ENCODE measurements at regions not wholly inside any gene's neighbourhood (a gene's known extent, or its start where the extent isn't known, plus 50 kb on each side); places are given as distances from the start of the nearest gene placed in this dataset.

DNA sequence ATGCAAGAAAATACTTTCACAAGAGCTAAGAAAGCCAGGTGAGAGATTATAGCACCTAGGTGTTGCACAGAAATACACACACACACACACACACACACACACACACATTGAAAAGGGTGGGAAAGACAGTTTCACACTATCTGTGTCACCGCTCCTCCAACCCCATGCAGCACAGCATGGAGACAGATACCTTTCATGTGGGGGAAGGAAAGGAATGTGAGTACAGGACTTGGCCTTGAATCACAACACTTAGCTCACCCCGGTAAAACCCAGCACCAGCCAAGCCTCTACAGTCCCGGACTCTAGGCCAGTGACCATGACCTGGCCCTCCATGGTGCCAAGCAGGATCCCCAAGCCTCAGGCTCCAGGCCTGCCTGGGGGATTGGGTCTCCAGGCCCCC lies 462.0 kb upstream of the SPRY2 start:
- H3K36me3 ChIP-seq (ENCODE audit: control insufficient read depth in 2 of 2, insufficient read depth in 2 of 2, low read length in 2 of 2): no peaks in the 10 kb centered on the region
- no peaks in the 10 kb centered on the region for H3K4me1 ChIP-seq (ENCODE audit: control insufficient read depth in 2 of 2, insufficient read depth in 2 of 2, low read length in 2 of 2)
- no peaks in the 10 kb centered on the region for H3K9me3 ChIP-seq (ENCODE audit: control insufficient read depth in 2 of 2, low read length in 2 of 2)
- H3K4me3 ChIP-seq (ENCODE audit: low read length in 2 of 2): no peak overlapping the region
- H3K9ac ChIP-seq (ENCODE audit: low read depth in 1 of 2, low read length in 2 of 2): no peak overlapping the region
- no peaks in the 10 kb centered on the region for H3K27me3 ChIP-seq (ENCODE audit: control insufficient read depth in 2 of 2, insufficient read depth in 2 of 2, low read length in 2 of 2)
- H3K27ac ChIP-seq (ENCODE audit: low read depth in 2 of 2, low read length in 2 of 2): no peak overlapping the region

DNA sequence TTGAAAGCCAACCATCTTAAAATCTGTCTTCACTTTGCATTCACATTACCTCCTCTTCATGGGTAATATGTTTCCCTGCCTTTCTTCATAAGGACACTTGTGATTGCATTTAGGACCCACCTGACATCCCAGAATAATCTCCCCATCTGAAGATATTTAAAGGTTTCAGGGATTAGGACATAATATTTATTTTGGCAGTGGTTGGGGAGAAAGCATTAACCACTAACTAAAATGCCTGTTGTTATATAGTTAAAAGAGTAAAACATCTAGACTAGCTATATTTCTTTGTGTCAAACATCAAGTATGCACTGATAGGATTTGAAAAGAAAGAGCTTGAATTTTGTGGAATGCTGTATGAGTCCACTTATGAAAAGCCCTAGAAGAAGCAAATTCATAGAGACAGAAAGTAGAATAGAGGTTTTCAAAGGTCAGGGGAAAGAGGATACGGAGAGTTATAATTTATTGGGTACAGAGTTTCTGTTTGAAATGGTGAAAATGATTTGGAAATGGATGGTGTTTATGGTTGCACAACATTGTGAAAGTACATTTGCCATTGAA lies 457.7 kb upstream of the SPRY2 start:
- H3K9me3 ChIP-seq (ENCODE audit: control insufficient read depth in 2 of 2, low read length in 2 of 2): no peaks in the 10 kb centered on the region
- no peaks in the 10 kb centered on the region for H3K36me3 ChIP-seq (ENCODE audit: control insufficient read depth in 2 of 2, insufficient read depth in 2 of 2, low read length in 2 of 2)
- H3K27ac ChIP-seq (ENCODE audit: low read depth in 2 of 2, low read length in 2 of 2): no peak overlapping the region
- H3K27me3 ChIP-seq (ENCODE audit: control insufficient read depth in 2 of 2, insufficient read depth in 2 of 2, low read length in 2 of 2): no peaks in the 10 kb centered on the region
- no peak overlapping the region for H3K4me3 ChIP-seq (ENCODE audit: low read length in 2 of 2)
- no peak overlapping the region for H3K9ac ChIP-seq (ENCODE audit: low read depth in 1 of 2, low read length in 2 of 2)
- no peaks in the 10 kb centered on the region for H3K4me1 ChIP-seq (ENCODE audit: control insufficient read depth in 2 of 2, insufficient read depth in 2 of 2, low read length in 2 of 2)

GRCh38 chr13:80787604-80788003 lies 446.7 kb upstream of the SPRY2 start:
- no peaks in the 10 kb centered on the region for H3K4me1 ChIP-seq (ENCODE audit: control insufficient read depth in 2 of 2, insufficient read depth in 2 of 2, low read length in 2 of 2)
- H3K9ac ChIP-seq (ENCODE audit: low read depth in 1 of 2, low read length in 2 of 2): no peak overlapping the region
- H3K27me3 ChIP-seq (ENCODE audit: control insufficient read depth in 2 of 2, insufficient read depth in 2 of 2, low read length in 2 of 2): no peaks in the 10 kb centered on the region
- H3K9me3 ChIP-seq (ENCODE audit: control insufficient read depth in 2 of 2, low read length in 2 of 2): no peaks in the 10 kb centered on the region
- H3K4me3 ChIP-seq (ENCODE audit: low read length in 2 of 2): no peak overlapping the region
- no peaks in the 10 kb centered on the region for H3K36me3 ChIP-seq (ENCODE audit: control insufficient read depth in 2 of 2, insufficient read depth in 2 of 2, low read length in 2 of 2)
- no peak overlapping the region for H3K27ac ChIP-seq (ENCODE audit: low read depth in 2 of 2, low read length in 2 of 2)

DNA sequence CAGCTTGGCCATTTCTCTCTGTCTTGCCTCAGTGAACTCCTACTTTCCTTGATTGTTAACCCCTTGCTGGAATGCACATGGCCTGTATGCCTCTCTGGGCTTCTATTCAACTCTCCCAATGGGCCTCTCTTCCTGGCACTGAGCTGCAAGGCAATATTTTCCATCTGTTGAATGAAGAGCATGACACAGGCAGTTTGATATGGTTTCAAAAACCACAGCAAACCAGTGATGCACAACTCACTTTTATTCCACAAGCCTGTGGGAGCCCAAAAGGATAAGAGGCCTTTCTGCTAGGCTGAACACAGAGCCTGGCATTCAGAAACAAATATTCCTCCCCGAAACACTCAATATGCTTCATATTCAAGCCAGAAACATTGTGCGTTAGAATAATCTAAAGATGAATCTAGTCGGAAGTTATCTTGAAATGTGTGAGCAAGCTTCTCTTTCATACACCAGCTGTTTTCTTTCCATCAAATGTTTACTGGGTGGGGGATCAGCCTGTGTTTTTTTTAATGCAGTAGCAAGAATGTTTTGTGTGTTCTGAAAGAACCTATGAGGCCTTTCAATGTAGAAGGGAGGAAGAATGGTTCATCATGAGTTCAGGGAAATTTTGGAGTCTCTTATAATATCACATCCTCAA lies 443.1 kb upstream of the SPRY2 start:
- no peaks in the 10 kb centered on the region for H3K4me1 ChIP-seq (ENCODE audit: control insufficient read depth in 2 of 2, insufficient read depth in 2 of 2, low read length in 2 of 2)
- no peaks in the 10 kb centered on the region for H3K36me3 ChIP-seq (ENCODE audit: control insufficient read depth in 2 of 2, insufficient read depth in 2 of 2, low read length in 2 of 2)
- no peak overlapping the region for H3K27ac ChIP-seq (ENCODE audit: low read depth in 2 of 2, low read length in 2 of 2)
- no peak overlapping the region for H3K4me3 ChIP-seq (ENCODE audit: low read length in 2 of 2)
- no peaks in the 10 kb centered on the region for H3K9me3 ChIP-seq (ENCODE audit: control insufficient read depth in 2 of 2, low read length in 2 of 2)
- no peak overlapping the region for H3K9ac ChIP-seq (ENCODE audit: low read depth in 1 of 2, low read length in 2 of 2)
- no peaks in the 10 kb centered on the region for H3K27me3 ChIP-seq (ENCODE audit: control insufficient read depth in 2 of 2, insufficient read depth in 2 of 2, low read length in 2 of 2)

- no peak overlapping the region for H3K9ac ChIP-seq (ENCODE audit: low read depth in 1 of 2, low read length in 2 of 2)
- H3K4me1 ChIP-seq (ENCODE audit: control insufficient read depth in 2 of 2, insufficient read depth in 2 of 2, low read length in 2 of 2): no peaks in the 10 kb centered on the region
- H3K27me3 ChIP-seq (ENCODE audit: control insufficient read depth in 2 of 2, insufficient read depth in 2 of 2, low read length in 2 of 2): no peaks in the 10 kb centered on the region
- H3K4me3 ChIP-seq (ENCODE audit: low read length in 2 of 2): no peak overlapping the region
- H3K27ac ChIP-seq (ENCODE audit: low read depth in 2 of 2, low read length in 2 of 2): no peak overlapping the region
- H3K36me3 ChIP-seq (ENCODE audit: control insufficient read depth in 2 of 2, insufficient read depth in 2 of 2, low read length in 2 of 2): no peaks in the 10 kb centered on the region
- no peaks in the 10 kb centered on the region for H3K9me3 ChIP-seq (ENCODE audit: control insufficient read depth in 2 of 2, low read length in 2 of 2)
Observed at GRCh38 chr13:80782441-80782840, 441.5 kb upstream of the SPRY2 start.

DNA sequence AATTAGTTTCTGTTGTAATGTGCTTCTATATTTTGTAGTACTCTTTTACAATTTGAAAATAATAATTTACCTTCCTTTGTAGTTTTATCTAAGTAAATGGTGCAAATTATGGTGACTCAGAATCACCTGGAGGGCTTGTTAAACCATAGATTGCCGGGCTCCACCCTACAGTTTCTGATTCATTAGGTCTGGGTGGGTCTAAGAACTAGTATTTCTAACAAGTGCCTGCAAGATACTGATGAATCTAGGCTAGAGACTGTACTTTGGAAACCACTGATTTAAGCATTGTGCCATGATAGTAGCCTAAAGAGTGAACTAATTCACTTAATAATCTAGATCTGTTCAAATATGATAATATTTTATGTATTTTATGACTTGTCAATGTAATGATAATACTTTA lies 437.4 kb upstream of the SPRY2 start:
- Histone ChIP-seq H3K4me1 (ENCODE audit: control insufficient read depth in 2 of 2, insufficient read depth in 2 of 2, low read length in 2 of 2) (no peaks in the 10 kb centered on the region), H3K9me3 (ENCODE audit: control insufficient read depth in 2 of 2, low read length in 2 of 2) (no peaks in the 10 kb centered on the region), H3K27ac (ENCODE audit: low read depth in 2 of 2, low read length in 2 of 2) (no peak overlapping the region), H3K4me3 (ENCODE audit: low read length in 2 of 2) (no peak overlapping the region), H3K27me3 (ENCODE audit: control insufficient read depth in 2 of 2, insufficient read depth in 2 of 2, low read length in 2 of 2) (no peaks in the 10 kb centered on the region), H3K9ac (ENCODE audit: low read depth in 1 of 2, low read length in 2 of 2) (no peak overlapping the region), H3K36me3 (ENCODE audit: control insufficient read depth in 2 of 2, insufficient read depth in 2 of 2, low read length in 2 of 2) (no peaks in the 10 kb centered on the region)

DNA sequence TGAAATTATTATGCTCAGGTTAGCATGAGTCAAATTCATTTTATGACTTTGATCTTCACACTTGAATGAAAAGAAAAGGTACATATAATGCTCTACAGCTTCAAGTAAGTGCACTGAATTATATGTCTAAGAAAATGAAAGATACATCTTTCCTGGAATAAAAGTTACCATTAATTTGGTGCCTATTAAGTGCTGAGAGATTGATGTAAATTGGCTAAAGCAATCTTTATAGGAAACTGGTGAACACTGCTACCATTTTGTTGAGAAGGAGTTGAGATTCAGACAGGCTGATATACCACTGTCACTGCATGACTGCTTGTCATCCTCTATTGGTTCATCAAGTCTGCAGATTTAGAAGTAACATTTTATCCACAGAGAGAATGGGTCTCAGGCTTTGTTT lies 416.8 kb upstream of the SPRY2 start:
- H3K4me1 ChIP-seq (ENCODE audit: control insufficient read depth in 2 of 2, insufficient read depth in 2 of 2, low read length in 2 of 2): no peaks in the 10 kb centered on the region
- H3K36me3 ChIP-seq (ENCODE audit: control insufficient read depth in 2 of 2, insufficient read depth in 2 of 2, low read length in 2 of 2): no peaks in the 10 kb centered on the region
- no peaks in the 10 kb centered on the region for H3K9me3 ChIP-seq (ENCODE audit: control insufficient read depth in 2 of 2, low read length in 2 of 2)
- no peak overlapping the region for H3K4me3 ChIP-seq (ENCODE audit: low read length in 2 of 2)
- no peaks in the 10 kb centered on the region for H3K27me3 ChIP-seq (ENCODE audit: control insufficient read depth in 2 of 2, insufficient read depth in 2 of 2, low read length in 2 of 2)
- H3K9ac ChIP-seq (ENCODE audit: low read depth in 1 of 2, low read length in 2 of 2): no peak overlapping the region
- no peak overlapping the region for H3K27ac ChIP-seq (ENCODE audit: low read depth in 2 of 2, low read length in 2 of 2)

DNA sequence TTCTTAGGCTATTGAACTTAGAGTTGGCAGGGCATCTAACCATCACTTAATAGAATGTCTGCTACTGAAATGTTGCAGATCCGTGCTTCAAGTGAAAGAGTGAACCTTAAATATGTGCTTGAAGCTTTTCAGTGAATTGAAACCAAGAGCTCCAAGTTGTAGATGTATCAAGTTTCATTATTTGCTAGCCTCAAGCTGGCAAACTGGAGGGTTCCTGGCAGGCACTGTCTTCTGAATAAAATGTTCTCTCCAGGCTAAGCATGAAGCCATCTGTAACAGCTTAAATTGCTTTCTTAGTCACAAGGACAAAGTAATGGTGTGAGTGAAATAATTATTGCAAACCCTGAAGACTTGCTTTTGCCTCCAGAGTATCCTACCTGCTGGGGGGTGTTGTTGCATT lies 415.0 kb upstream of the SPRY2 start:
- Histone ChIP-seq H3K4me3 (ENCODE audit: low read length in 2 of 2) (no peak overlapping the region), H3K9me3 (ENCODE audit: control insufficient read depth in 2 of 2, low read length in 2 of 2) (no peaks in the 10 kb centered on the region), H3K9ac (ENCODE audit: low read depth in 1 of 2, low read length in 2 of 2) (no peak overlapping the region), H3K4me1 (ENCODE audit: control insufficient read depth in 2 of 2, insufficient read depth in 2 of 2, low read length in 2 of 2) (no peaks in the 10 kb centered on the region), H3K27me3 (ENCODE audit: control insufficient read depth in 2 of 2, insufficient read depth in 2 of 2, low read length in 2 of 2) (no peaks in the 10 kb centered on the region), H3K27ac (ENCODE audit: low read depth in 2 of 2, low read length in 2 of 2) (no peak overlapping the region), H3K36me3 (ENCODE audit: control insufficient read depth in 2 of 2, insufficient read depth in 2 of 2, low read length in 2 of 2) (no peaks in the 10 kb centered on the region)

GRCh38 chr13:80754441-80754840 lies 413.5 kb upstream of the SPRY2 start:
- no peaks in the 10 kb centered on the region for H3K4me1 ChIP-seq (ENCODE audit: control insufficient read depth in 2 of 2, insufficient read depth in 2 of 2, low read length in 2 of 2)
- H3K9ac ChIP-seq (ENCODE audit: low read depth in 1 of 2, low read length in 2 of 2): no peak overlapping the region
- no peak overlapping the region for H3K4me3 ChIP-seq (ENCODE audit: low read length in 2 of 2)
- H3K27me3 ChIP-seq (ENCODE audit: control insufficient read depth in 2 of 2, insufficient read depth in 2 of 2, low read length in 2 of 2): no peaks in the 10 kb centered on the region
- H3K9me3 ChIP-seq (ENCODE audit: control insufficient read depth in 2 of 2, low read length in 2 of 2): no peaks in the 10 kb centered on the region
- no peaks in the 10 kb centered on the region for H3K36me3 ChIP-seq (ENCODE audit: control insufficient read depth in 2 of 2, insufficient read depth in 2 of 2, low read length in 2 of 2)
- H3K27ac ChIP-seq (ENCODE audit: low read depth in 2 of 2, low read length in 2 of 2): no peak overlapping the region

DNA sequence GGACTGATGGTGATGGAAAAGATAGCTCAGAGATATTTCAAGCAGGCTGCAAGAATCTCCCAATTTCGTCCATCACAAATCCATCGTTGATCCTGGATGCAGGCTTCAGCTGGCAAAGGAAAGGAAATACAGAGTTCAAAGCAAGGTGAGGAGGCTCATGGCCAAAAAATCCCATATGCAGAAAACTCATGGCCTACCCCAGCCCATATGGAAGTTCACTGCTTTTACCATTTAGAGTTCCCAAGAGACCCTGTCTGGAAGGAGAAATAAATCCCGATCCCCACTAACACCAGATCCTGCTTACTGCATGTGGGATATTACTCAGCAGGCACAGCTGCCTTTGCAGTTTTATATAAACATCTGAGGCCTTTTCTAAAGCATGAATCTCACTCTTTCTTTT lies 412.9 kb upstream of the SPRY2 start:
- Histone ChIP-seq H3K9me3 (ENCODE audit: control insufficient read depth in 2 of 2, low read length in 2 of 2) (no peaks in the 10 kb centered on the region), H3K36me3 (ENCODE audit: control insufficient read depth in 2 of 2, insufficient read depth in 2 of 2, low read length in 2 of 2) (no peaks in the 10 kb centered on the region), H3K27ac (ENCODE audit: low read depth in 2 of 2, low read length in 2 of 2) (no peak overlapping the region), H3K4me3 (ENCODE audit: low read length in 2 of 2) (no peak overlapping the region), H3K4me1 (ENCODE audit: control insufficient read depth in 2 of 2, insufficient read depth in 2 of 2, low read length in 2 of 2) (no peaks in the 10 kb centered on the region), H3K9ac (ENCODE audit: low read depth in 1 of 2, low read length in 2 of 2) (no peak overlapping the region), H3K27me3 (ENCODE audit: control insufficient read depth in 2 of 2, insufficient read depth in 2 of 2, low read length in 2 of 2) (no peaks in the 10 kb centered on the region)

DNA sequence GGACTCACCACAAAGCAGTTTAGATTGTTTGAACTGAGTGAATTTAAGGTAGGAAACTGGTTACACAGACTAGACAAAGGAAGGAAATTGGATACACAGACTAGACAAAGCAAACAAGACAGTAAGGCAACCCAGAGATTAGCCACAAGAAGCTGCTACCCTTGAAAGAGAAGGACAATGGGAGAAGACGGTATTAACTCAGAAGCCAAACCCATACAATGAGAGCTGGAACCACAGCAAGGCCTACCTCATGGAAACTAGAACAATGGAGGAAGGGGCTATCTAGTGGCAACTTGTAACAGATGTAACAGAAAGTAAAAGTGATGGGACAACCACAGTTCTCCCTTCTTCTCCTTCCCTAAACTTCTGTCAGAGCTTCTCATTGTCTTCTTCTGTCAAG lies 410.9 kb upstream of the SPRY2 start:
- Histone ChIP-seq H3K9me3 (ENCODE audit: control insufficient read depth in 2 of 2, low read length in 2 of 2) (no peaks in the 10 kb centered on the region), H3K4me1 (ENCODE audit: control insufficient read depth in 2 of 2, insufficient read depth in 2 of 2, low read length in 2 of 2) (no peaks in the 10 kb centered on the region), H3K36me3 (ENCODE audit: control insufficient read depth in 2 of 2, insufficient read depth in 2 of 2, low read length in 2 of 2) (no peaks in the 10 kb centered on the region), H3K27ac (ENCODE audit: low read depth in 2 of 2, low read length in 2 of 2) (no peak overlapping the region), H3K9ac (ENCODE audit: low read depth in 1 of 2, low read length in 2 of 2) (no peak overlapping the region), H3K27me3 (ENCODE audit: control insufficient read depth in 2 of 2, insufficient read depth in 2 of 2, low read length in 2 of 2) (no peaks in the 10 kb centered on the region), H3K4me3 (ENCODE audit: low read length in 2 of 2) (no peak overlapping the region)

All from mucosa of rectum (tissue), 2 donors.